SHP77 (cell line): ENCODE measurements at regions not wholly inside any gene's neighbourhood (a gene's known extent, or its start where the extent isn't known, plus 50 kb on each side); places are given as distances from the start of the nearest gene placed in this dataset.

Experiments
- DNase-seq, 2 experiments: peaks; one replicate each; lab custom pipeline; 2025; lab: John Stamatoyannopoulos, UW

GRCh38 chr6:98634569-98634968 is 199.8 kb upstream of the POU3F2 start:
- no peak for DNase-seq

- no peak for DNase-seq
These were observed 199.2 kb upstream of the POU3F2 start for GRCh38 chr6:98635191-98635590.

- no peak for DNase-seq
These were observed 197.4 kb upstream of the POU3F2 start for GRCh38 chr6:98636941-98637340.

GRCh38 chr6:98639089-98639635 is 195.2 kb upstream of the POU3F2 start:
- DNase-seq = no peak

GRCh38 chr6:98640366-98640765 is 194.0 kb upstream of the POU3F2 start:
- DNase-seq = no peak

GRCh38 chr6:98641949-98642719 is 192.2 kb upstream of the POU3F2 start:
- no peak for DNase-seq

- no peak for DNase-seq
These were observed 190.3 kb upstream of the POU3F2 start for GRCh38 chr6:98644063-98644462.

- DNase-seq = no peak
These were observed 186.0 kb upstream of the POU3F2 start for GRCh38 chr6:98648211-98648914.

- DNase-seq = no peak
These were observed 183.4 kb upstream of the POU3F2 start for GRCh38 chr6:98650941-98651340.

- DNase-seq = no peak
These were observed 181.2 kb upstream of the POU3F2 start for GRCh38 chr6:98653179-98653578.

- DNase-seq = no peak
These were observed 176.6 kb upstream of the POU3F2 start for GRCh38 chr6:98657764-98658163.

GRCh38 chr6:98669371-98669770 is 165.0 kb upstream of the POU3F2 start:
- DNase-seq = no peak

- DNase-seq = no peak
These were observed 164.2 kb upstream of the POU3F2 start for GRCh38 chr6:98670045-98670746.

- no peak for DNase-seq
These were observed 161.5 kb upstream of the POU3F2 start for GRCh38 chr6:98672681-98673475.

- no peak for DNase-seq
These were observed 155.9 kb upstream of the POU3F2 start for GRCh38 chr6:98678481-98678880.

- DNase-seq = no peak
These were observed 148.3 kb upstream of the POU3F2 start for GRCh38 chr6:98686008-98686601.

GRCh38 chr6:98687752-98688151 is 146.6 kb upstream of the POU3F2 start:
- DNase-seq = no peak

- no peak for DNase-seq
These were observed 139.1 kb upstream of the POU3F2 start for GRCh38 chr6:98695091-98695801.

GRCh38 chr6:98711380-98711779 is 123.0 kb upstream of the POU3F2 start:
- no peak for DNase-seq

GRCh38 chr6:98716341-98716740 is 118.0 kb upstream of the POU3F2 start:
- DNase-seq = no peak
